K562 (cell line): ENCODE measurements at regions not wholly inside any gene's neighbourhood (a gene's known extent, or its start where the extent isn't known, plus 50 kb on each side); places are given as distances from the start of the nearest gene placed in this dataset.

Source experiments
- ATF7 ChIP-seq: fragments of 450-650 bp; IDR thresholded peaks from 2 replicates; pipeline ENCODE4 v1.7.1; 2014; ENCODE audit warnings: mild to moderate bottlenecking, moderate library complexity
- CREB5 ChIP-seq: fragments of 250-450 bp; sonication (Bioruptor Pico); IDR thresholded peaks from 2 replicates; pipeline ENCODE4 v1.5.0; 2020; ENCODE audit warnings: mild to moderate bottlenecking
- HIVEP1 ChIP-seq: fragments of 250-450 bp; sonication (Bioruptor Pico); IDR thresholded peaks from 2 replicates; pipeline ENCODE4 v1.4.0; 2020; ENCODE audit warnings: mild to moderate bottlenecking
- ILF3 ChIP-seq: fragments of 450-650 bp; IDR thresholded peaks from 2 replicates; pipeline ENCODE4 v1.6.1; 2018; ENCODE audit warnings: antibody characterized with exemption, mild to moderate bottlenecking, moderate library complexity, borderline replicate concordance
- NBN ChIP-seq: fragments of 450-650 bp; IDR thresholded peaks from 2 replicates; pipeline ENCODE4 v1.6.1; 2016; ENCODE audit warnings: low read depth, mild to moderate bottlenecking
- NCOA6 ChIP-seq: fragments of 450-650 bp; IDR thresholded peaks from 2 replicates; pipeline ENCODE4 v1.6.1; 2017; ENCODE audit warnings: mild to moderate bottlenecking
- PHF21A ChIP-seq: fragments of 450-650 bp; IDR thresholded peaks from 2 replicates; pipeline ENCODE4 v1.6.1; 2017; ENCODE audit warnings: low read depth, borderline replicate concordance
- RAD21 ChIP-seq, 2 experiments: fragments of 250-450 bp in 1 of 2; fragments of 450-650 bp in 1 of 2; sonication (Bioruptor Pico) in 1 of 2; formaldehyde crosslinking in 1 of 2; IDR thresholded peaks in 1 of 2; conservative IDR thresholded peaks in 1 of 2; 2 replicates each; pipeline versions ENCODE4 v1.4.0 to v1.8.0; 2020 to 2022; ENCODE audit warnings: mild to moderate bottlenecking in 2 of 2, moderate library complexity in 1 of 2
- RCOR1 ChIP-seq, 2 experiments: IDR thresholded peaks; 2 replicates each; pipeline ENCODE4 v1.6.1; 2012; ENCODE audit warnings: low read depth in 2 of 2, low read length in 2 of 2, borderline replicate concordance in 1 of 2, improper control_type of control experiment in 1 of 2
- SMAD1 ChIP-seq: fragments of 150-350 bp; IDR thresholded peaks from 2 replicates; pipeline ENCODE4 v1.6.1; 2014; ENCODE audit warnings: low read length, low read depth; ENCODE audit not compliant: partially characterized antibody
- SNRNP70 ChIP-seq: fragments of 200-400 bp; formaldehyde crosslinking; optimal IDR thresholded peaks from 2 replicates; pipeline ENCODE3; 2017; ENCODE audit warnings: low read depth, low read length
- TEAD1 ChIP-seq, 2 experiments: fragments of 450-650 bp in 1 of 2; sonication (generic) in 1 of 2; formaldehyde crosslinking; IDR thresholded peaks; 2 replicates each; pipeline versions ENCODE4 v1.4.0 to v1.8.0; 2020 to 2022; ENCODE audit warnings: mild to moderate bottlenecking in 2 of 2, missing genetic modification reagents in 1 of 2
- TEAD4 ChIP-seq, 2 experiments: sonication (generic) in 1 of 2; formaldehyde crosslinking in 1 of 2; IDR thresholded peaks; 2 replicates each; pipeline versions ENCODE4 v1.6.1 to v1.8.0; 2012 to 2022; ENCODE audit warnings: borderline replicate concordance in 1 of 2, inconsistent platforms in 1 of 2, low read length in 1 of 2, mild to moderate bottlenecking in 1 of 2, missing genetic modification reagents in 1 of 2
- ZNF347 ChIP-seq: fragments of 450-650 bp; formaldehyde crosslinking; IDR thresholded peaks from 2 replicates; pipeline ENCODE4 v1.4.0; 2020; ENCODE audit warnings: low read depth, mild to moderate bottlenecking, moderate library complexity
- ZNF507 ChIP-seq: conservative IDR thresholded peaks from 2 replicates; pipeline ENCODE4 v1.6.1; 2017; ENCODE audit warnings: missing genetic modification characterization, missing compliant biosample characterization
- TF ChIP-seq, protein P1 (sequence below), 3 experiments: IDR thresholded peaks in 2 of 3; conservative IDR thresholded peaks in 1 of 3; 2 replicates each; pipeline ENCODE4 v1.5.1; 2011 to 2012; ENCODE audit warnings: low read length in 3 of 3, mild to moderate bottlenecking in 3 of 3, control low read depth in 2 of 3, improper control_type of control experiment in 1 of 3, inconsistent platforms in 1 of 3, low read depth in 1 of 3, mixed read lengths in 1 of 3, moderate library complexity in 1 of 3; ENCODE audit not compliant: insufficient read depth in 2 of 3
- TF ChIP-seq, protein P2 (sequence below): fragments of 250-450 bp; sonication (Bioruptor Pico); IDR thresholded peaks from 2 replicates; pipeline ENCODE4 v1.4.0; 2020; ENCODE audit warnings: mild to moderate bottlenecking, moderate library complexity
- TF ChIP-seq, protein P3 (sequence below), 2 experiments: fragments of 450-650 bp in 1 of 2; sonication (generic) in 1 of 2; formaldehyde crosslinking in 1 of 2; IDR thresholded peaks in 1 of 2; conservative IDR thresholded peaks in 1 of 2; 2 replicates each; pipeline versions ENCODE4 v1.6.1 to v1.8.1; 2016 to 2023; ENCODE audit warnings: mild to moderate bottlenecking in 2 of 2, moderate library complexity in 2 of 2, inconsistent platforms in 1 of 2, missing genetic modification reagents in 1 of 2

- TF ChIP-seq TEAD4 (IDR thresholded peaks at IDR 0.05; ENCODE audit: low read length) (peak; percentile 62), TEAD4 (CRISPR knock-in tag; IDR thresholded peaks at IDR 0.05; ENCODE audit: borderline replicate concordance) (no peak), ILF3 (0 out of 2 replicates have a peak, but pooled peaks have one; percentile 36), SNRNP70 (no peak), ZNF347 (CRISPR knock-in tag) (no peak), RCOR1 (IDR thresholded peaks at IDR 0.05; ENCODE audit: borderline replicate concordance in 1 of 2, low read depth in 2 of 2, low read length in 2 of 2) (peak in 1 of 2 experiments; percentile 47; a peak in 2 of 4 replicates), TEAD1 (CRISPR knock-in tag; IDR thresholded peaks at IDR 0.05) (0 out of 4 replicates have a peak, but pooled peaks of 1 of the 2 experiments have one; percentile 42), CREB5 (no peak), SMAD1 (no peak), ATF7 (no peak), RAD21 (CRISPR knock-in tag; conservative IDR thresholded peaks at IDR 0.05 in 1 of 2, IDR thresholded peaks at IDR 0.05 in 1 of 2) (peak; percentile 94 to 97), ZNF507 (no peak), HIVEP1 (no peak), NBN (0 out of 2 replicates have a peak, but pooled peaks have one; percentile 23), PHF21A (0 out of 2 replicates have a peak, but pooled peaks have one; percentile 24), NCOA6 (no peak)
- TF ChIP-seq, protein P1, sequence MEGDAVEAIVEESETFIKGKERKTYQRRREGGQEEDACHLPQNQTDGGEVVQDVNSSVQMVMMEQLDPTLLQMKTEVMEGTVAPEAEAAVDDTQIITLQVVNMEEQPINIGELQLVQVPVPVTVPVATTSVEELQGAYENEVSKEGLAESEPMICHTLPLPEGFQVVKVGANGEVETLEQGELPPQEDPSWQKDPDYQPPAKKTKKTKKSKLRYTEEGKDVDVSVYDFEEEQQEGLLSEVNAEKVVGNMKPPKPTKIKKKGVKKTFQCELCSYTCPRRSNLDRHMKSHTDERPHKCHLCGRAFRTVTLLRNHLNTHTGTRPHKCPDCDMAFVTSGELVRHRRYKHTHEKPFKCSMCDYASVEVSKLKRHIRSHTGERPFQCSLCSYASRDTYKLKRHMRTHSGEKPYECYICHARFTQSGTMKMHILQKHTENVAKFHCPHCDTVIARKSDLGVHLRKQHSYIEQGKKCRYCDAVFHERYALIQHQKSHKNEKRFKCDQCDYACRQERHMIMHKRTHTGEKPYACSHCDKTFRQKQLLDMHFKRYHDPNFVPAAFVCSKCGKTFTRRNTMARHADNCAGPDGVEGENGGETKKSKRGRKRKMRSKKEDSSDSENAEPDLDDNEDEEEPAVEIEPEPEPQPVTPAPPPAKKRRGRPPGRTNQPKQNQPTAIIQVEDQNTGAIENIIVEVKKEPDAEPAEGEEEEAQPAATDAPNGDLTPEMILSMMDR (IDR thresholded peaks at IDR 0.05 in 2 of 3, conservative IDR thresholded peaks at IDR 0.05 in 1 of 3; ENCODE audit: insufficient read depth in 2 of 3, low read depth in 1 of 3, low read length in 3 of 3): peak; percentile 88 to 95 (median 91)
- TF ChIP-seq, protein P2, sequence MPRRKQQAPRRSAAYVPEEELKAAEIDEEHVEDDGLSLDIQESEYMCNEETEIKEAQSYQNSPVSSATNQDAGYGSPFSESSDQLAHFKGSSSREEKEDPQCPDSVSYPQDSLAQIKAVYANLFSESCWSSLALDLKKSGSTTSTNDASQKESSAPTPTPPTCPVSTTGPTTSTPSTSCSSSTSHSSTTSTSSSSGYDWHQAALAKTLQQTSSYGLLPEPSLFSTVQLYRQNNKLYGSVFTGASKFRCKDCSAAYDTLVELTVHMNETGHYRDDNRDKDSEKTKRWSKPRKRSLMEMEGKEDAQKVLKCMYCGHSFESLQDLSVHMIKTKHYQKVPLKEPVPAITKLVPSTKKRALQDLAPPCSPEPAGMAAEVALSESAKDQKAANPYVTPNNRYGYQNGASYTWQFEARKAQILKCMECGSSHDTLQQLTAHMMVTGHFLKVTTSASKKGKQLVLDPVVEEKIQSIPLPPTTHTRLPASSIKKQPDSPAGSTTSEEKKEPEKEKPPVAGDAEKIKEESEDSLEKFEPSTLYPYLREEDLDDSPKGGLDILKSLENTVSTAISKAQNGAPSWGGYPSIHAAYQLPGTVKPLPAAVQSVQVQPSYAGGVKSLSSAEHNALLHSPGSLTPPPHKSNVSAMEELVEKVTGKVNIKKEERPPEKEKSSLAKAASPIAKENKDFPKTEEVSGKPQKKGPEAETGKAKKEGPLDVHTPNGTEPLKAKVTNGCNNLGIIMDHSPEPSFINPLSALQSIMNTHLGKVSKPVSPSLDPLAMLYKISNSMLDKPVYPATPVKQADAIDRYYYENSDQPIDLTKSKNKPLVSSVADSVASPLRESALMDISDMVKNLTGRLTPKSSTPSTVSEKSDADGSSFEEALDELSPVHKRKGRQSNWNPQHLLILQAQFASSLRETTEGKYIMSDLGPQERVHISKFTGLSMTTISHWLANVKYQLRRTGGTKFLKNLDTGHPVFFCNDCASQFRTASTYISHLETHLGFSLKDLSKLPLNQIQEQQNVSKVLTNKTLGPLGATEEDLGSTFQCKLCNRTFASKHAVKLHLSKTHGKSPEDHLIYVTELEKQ (CRISPR knock-in tag): no peak
- TF ChIP-seq, protein P3, sequence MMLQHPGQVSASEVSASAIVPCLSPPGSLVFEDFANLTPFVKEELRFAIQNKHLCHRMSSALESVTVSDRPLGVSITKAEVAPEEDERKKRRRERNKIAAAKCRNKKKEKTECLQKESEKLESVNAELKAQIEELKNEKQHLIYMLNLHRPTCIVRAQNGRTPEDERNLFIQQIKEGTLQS (IDR thresholded peaks at IDR 0.05): no peak
- TF ChIP-seq, protein P3 (CRISPR knock-in tag; conservative IDR thresholded peaks at IDR 0.05): no peak
Observed at GRCh38 chr7:112898432-112899290, 108.5 kb upstream of the TMEM168 start (continued).
